CD4-positive, CD25-positive, alpha-beta regulatory T cell (primary cell): ENCODE measurements at regions not wholly inside any gene's neighbourhood (a gene's known extent, or its start where the extent isn't known, plus 50 kb on each side); places are given as distances from the start of the nearest gene placed in this dataset.

ENCODE experiments used
- ATAC-seq, 2 donors: fragments of 150-1000 bp; cut with Tn5 transposase; one replicate each; pipeline ENCODE4 v1.10.0; 2021; ENCODE audit warnings: low read depth in 2 of 2, moderate number of reproducible peaks in 2 of 2, moderate library complexity in 1 of 2
- DNase-seq, 3 donors: peaks; one replicate each; pipeline versions ENCODE4 v3.0.0 to v3.0.0-alpha.2; 2012 to 2022; ENCODE audit warnings: mixed read lengths in 1 of 3
- H3K27ac ChIP-seq: one replicate; pipeline ENCODE4 v1.7.0; 2013; ENCODE audit warnings: mild to moderate bottlenecking, low read length; ENCODE audit not compliant: insufficient read depth, poor library complexity, severe bottlenecking
- H3K27me3 ChIP-seq: one replicate; pipeline ENCODE4 v1.7.0; 2013; ENCODE audit warnings: low read length; ENCODE audit not compliant: control insufficient read depth, insufficient read depth
- H3K36me3 ChIP-seq: one replicate; pipeline ENCODE4 v1.7.0; 2013; ENCODE audit warnings: mild to moderate bottlenecking, low read length, moderate library complexity; ENCODE audit not compliant: control insufficient read depth, insufficient read depth
- H3K4me1 ChIP-seq: 2 replicates; pipeline ENCODE4 v1.7.0; 2013; ENCODE audit warnings: mild to moderate bottlenecking, low read length; ENCODE audit not compliant: insufficient read depth, control insufficient read depth, poor library complexity, severe bottlenecking
- H3K4me3 ChIP-seq: one replicate; pipeline ENCODE4 v1.7.0; 2013; ENCODE audit warnings: low read depth, mild to moderate bottlenecking, low read length, moderate library complexity
- H3K9me3 ChIP-seq, 2 experiments: 1 replicate in 1 of 2; 2 replicates in 1 of 2; pipeline ENCODE4 v1.7.0; 2013; ENCODE audit warnings: low read length in 2 of 2, mild to moderate bottlenecking in 1 of 2, moderate library complexity in 1 of 2; ENCODE audit not compliant: control insufficient read depth in 2 of 2
- H3K27ac Mint-ChIP-seq, 3 donors: one replicate each; pipeline ENCODE4 v1.8.0; 2020 to 2022; ENCODE audit warnings: mild to moderate bottlenecking in 3 of 3, mixed read lengths in 3 of 3, moderate library complexity in 2 of 3
- H3K27me3 Mint-ChIP-seq: one replicate; pipeline ENCODE4 v1.8.0; 2022; ENCODE audit warnings: mild to moderate bottlenecking, mixed read lengths
- H3K36me3 Mint-ChIP-seq: one replicate; pipeline ENCODE4 v1.8.0; 2020; ENCODE audit warnings: mixed read lengths
- H3K4me1 Mint-ChIP-seq, 4 donors: one replicate each; pipeline ENCODE4 v1.8.0; 2020 to 2022; ENCODE audit warnings: mixed read lengths in 4 of 4, mild to moderate bottlenecking in 1 of 4
- H3K4me3 Mint-ChIP-seq, 4 donors: one replicate each; pipeline ENCODE4 v1.8.0; 2020 to 2022; ENCODE audit warnings: mild to moderate bottlenecking in 4 of 4, mixed read lengths in 4 of 4, moderate library complexity in 3 of 4
- H3K9me3 Mint-ChIP-seq, 7 donors: one replicate each; pipeline ENCODE4 v1.8.0; 2020 to 2022; ENCODE audit warnings: mixed read lengths in 7 of 7, mild to moderate bottlenecking in 3 of 7, moderate library complexity in 2 of 7

DNA sequence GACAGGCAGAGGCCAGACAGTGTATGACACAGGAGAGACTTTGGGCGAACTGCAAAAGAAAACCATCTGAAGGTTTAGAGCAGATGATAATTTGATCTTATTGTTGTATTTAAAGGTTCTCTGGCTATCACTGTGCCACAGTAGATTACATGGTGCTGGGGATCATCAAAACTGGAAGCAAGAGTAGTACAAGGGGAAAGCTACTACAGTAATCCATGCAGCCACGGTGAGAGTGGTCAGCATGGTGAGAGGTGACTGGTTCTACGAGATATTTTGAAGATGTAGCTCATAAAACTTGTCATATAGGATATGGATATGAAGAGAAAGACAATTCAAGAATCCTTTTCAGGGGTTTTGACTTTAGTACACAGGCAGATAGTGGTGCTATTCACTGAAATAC, 194.8 kb upstream of the GULP1 start:
- Mint-ChIP-seq H3K27me3 (no peaks in the 10 kb centered on the region), H3K4me1 (no peaks in the 10 kb centered on the region), H3K9me3 (peaks cover 0 to 10% (median 0%) of the 10 kb centered on the region in 7 donors), H3K27ac (no peak overlapping the region), H3K4me3 (no peak overlapping the region), H3K36me3 (no peaks in the 10 kb centered on the region)
- Histone ChIP-seq H3K4me3 (no peak overlapping the region), H3K36me3 (no peaks in the 10 kb centered on the region), H3K27me3 (no peaks in the 10 kb centered on the region), H3K4me1 (no peaks in the 10 kb centered on the region), H3K27ac (no peak overlapping the region), H3K9me3 (no peaks in the 10 kb centered on the region)
- ATAC-seq, result no peak
- no peak for DNase-seq

- Mint-ChIP-seq H3K27ac (no peak overlapping the region), H3K4me1 (no peaks in the 10 kb centered on the region), H3K36me3 (no peaks in the 10 kb centered on the region), H3K4me3 (no peak overlapping the region), H3K9me3 (peaks cover 0 to 5% (median 3%) of the 10 kb centered on the region in 7 donors), H3K27me3 (no peaks in the 10 kb centered on the region)
- H3K27ac ChIP-seq, result no peak overlapping the region
- DNase-seq, result no peak
- H3K9me3 ChIP-seq, result peaks cover 0 to 7% of the 10 kb centered on the region in 2 experiments
- no peaks in the 10 kb centered on the region for H3K27me3 ChIP-seq
- no peak overlapping the region for H3K4me3 ChIP-seq
- no peaks in the 10 kb centered on the region for H3K4me1 ChIP-seq
- no peak for ATAC-seq
- H3K36me3 ChIP-seq, result no peaks in the 10 kb centered on the region
Observed at GRCh38 chr2:188102881-188103280, 188.8 kb upstream of the GULP1 start.

- H3K4me3 ChIP-seq, result no peak overlapping the region
- Mint-ChIP-seq H3K27me3 (no peaks in the 10 kb centered on the region), H3K36me3 (no peaks in the 10 kb centered on the region), H3K4me1 (no peaks in the 10 kb centered on the region), H3K27ac (no peak overlapping the region), H3K4me3 (no peak overlapping the region), H3K9me3 (peaks cover 0 to 4% (median 0%) of the 10 kb centered on the region in 7 donors)
- H3K27ac ChIP-seq, result no peak overlapping the region
- no peaks in the 10 kb centered on the region for H3K9me3 ChIP-seq
- DNase-seq, result no peak
- H3K36me3 ChIP-seq, result no peaks in the 10 kb centered on the region
- H3K27me3 ChIP-seq, result no peaks in the 10 kb centered on the region
- ATAC-seq, result no peak
- no peaks in the 10 kb centered on the region for H3K4me1 ChIP-seq
Observed at GRCh38 chr2:188114014-188114413, 177.7 kb upstream of the GULP1 start.

DNA sequence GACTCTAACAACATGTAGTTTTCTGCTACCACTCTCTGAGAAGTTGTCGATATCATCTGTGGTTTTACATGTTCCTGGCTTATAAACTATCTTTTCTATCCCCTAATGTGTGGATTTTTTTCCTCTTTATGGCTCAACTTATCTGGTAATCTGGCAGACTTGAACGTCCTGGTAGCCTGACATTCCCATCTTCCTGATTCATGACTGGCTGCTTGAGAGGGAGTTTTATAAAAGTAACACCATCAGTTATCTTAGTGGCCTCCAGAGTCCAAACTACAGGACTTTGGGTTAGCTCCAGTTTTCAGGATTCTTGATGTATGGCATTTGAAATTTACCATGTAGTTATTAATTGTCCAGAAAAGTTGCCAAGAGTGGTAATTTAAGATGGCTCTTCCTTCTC, 174.0 kb upstream of the GULP1 start:
- Histone ChIP-seq H3K4me3 (no peak overlapping the region), H3K27me3 (no peaks in the 10 kb centered on the region), H3K4me1 (no peaks in the 10 kb centered on the region), H3K36me3 (no peaks in the 10 kb centered on the region), H3K27ac (no peak overlapping the region), H3K9me3 (peaks cover 0 to 7% of the 10 kb centered on the region in 2 experiments)
- Mint-ChIP-seq H3K4me1 (no peaks in the 10 kb centered on the region), H3K27ac (no peak overlapping the region), H3K4me3 (no peak overlapping the region), H3K36me3 (no peaks in the 10 kb centered on the region), H3K9me3 (peaks cover 0 to 8% (median 3%) of the 10 kb centered on the region in 7 donors), H3K27me3 (no peaks in the 10 kb centered on the region)
- DNase-seq (no peak), ATAC-seq (no peak)

DNA sequence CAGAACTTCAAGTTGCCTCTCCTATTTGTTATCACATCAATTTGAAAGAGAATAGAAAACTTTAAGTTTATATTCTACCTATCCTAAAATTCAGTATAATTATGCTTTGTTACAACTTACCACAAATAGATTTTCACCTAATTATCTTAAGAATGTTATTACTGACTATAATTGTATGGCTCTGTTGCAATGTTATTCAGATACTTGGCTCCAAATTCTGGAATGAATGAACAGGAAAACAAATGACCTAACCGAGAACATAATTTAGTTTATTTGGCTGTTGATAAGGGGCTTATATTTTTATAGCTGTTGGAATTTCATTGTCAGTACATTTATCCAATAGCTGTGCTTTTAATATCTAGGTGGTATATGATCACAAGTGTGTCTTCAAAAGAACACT, 173.2 kb upstream of the GULP1 start:
- H3K4me3 ChIP-seq, result no peak overlapping the region
- no peaks in the 10 kb centered on the region for H3K4me1 Mint-ChIP-seq

GRCh38 chr2:188119112-188119838, 172.4 kb upstream of the GULP1 start:
- H3K4me1 Mint-ChIP-seq, result no peaks in the 10 kb centered on the region

More for the DNA sequence above, 173.2 kb upstream of the GULP1 start:
- Mint-ChIP-seq H3K36me3 (no peaks in the 10 kb centered on the region), H3K4me3 (no peak overlapping the region), H3K27me3 (no peaks in the 10 kb centered on the region), H3K27ac (no peak overlapping the region), H3K9me3 (peaks cover 0 to 8% (median 3%) of the 10 kb centered on the region in 7 donors)
- Histone ChIP-seq H3K27ac (no peak overlapping the region), H3K27me3 (no peaks in the 10 kb centered on the region), H3K4me1 (no peaks in the 10 kb centered on the region), H3K9me3 (peaks cover 0 to 7% of the 10 kb centered on the region in 2 experiments), H3K36me3 (no peaks in the 10 kb centered on the region)
- no peak for ATAC-seq
- no peak for DNase-seq

GRCh38 chr2:188122985-188123384, 168.7 kb upstream of the GULP1 start:
- DNase-seq (no peak), ATAC-seq (no peak)
- H3K27ac ChIP-seq, result no peak overlapping the region
- Mint-ChIP-seq H3K27me3 (no peaks in the 10 kb centered on the region), H3K4me1 (no peaks in the 10 kb centered on the region), H3K9me3 (peaks cover 0 to 8% (median 2%) of the 10 kb centered on the region in 7 donors), H3K36me3 (no peaks in the 10 kb centered on the region), H3K4me3 (no peak overlapping the region), H3K27ac (no peak overlapping the region)
- no peaks in the 10 kb centered on the region for H3K36me3 ChIP-seq
- H3K27me3 ChIP-seq, result no peaks in the 10 kb centered on the region
- no peaks in the 10 kb centered on the region for H3K4me1 ChIP-seq
- peaks cover 0 to 7% of the 10 kb centered on the region in 2 experiments for H3K9me3 ChIP-seq
- H3K4me3 ChIP-seq, result no peak overlapping the region

More at GRCh38 chr2:188119112-188119838, 172.4 kb upstream of the GULP1 start:
- DNase-seq, result no peak
- H3K27me3 ChIP-seq, result no peaks in the 10 kb centered on the region
- H3K27me3 Mint-ChIP-seq, result no peaks in the 10 kb centered on the region
- H3K9me3 Mint-ChIP-seq, result peaks cover 0 to 8% (median 2%) of the 10 kb centered on the region in 7 donors
- H3K36me3 ChIP-seq, result no peaks in the 10 kb centered on the region
- H3K9me3 ChIP-seq, result peaks cover 0 to 7% of the 10 kb centered on the region in 2 experiments
- H3K36me3 Mint-ChIP-seq, result no peaks in the 10 kb centered on the region
- no peaks in the 10 kb centered on the region for H3K4me1 ChIP-seq
- no peak overlapping the region for H3K4me3 Mint-ChIP-seq
- no peak overlapping the region for H3K4me3 ChIP-seq
- no peak overlapping the region for H3K27ac Mint-ChIP-seq
- no peak for ATAC-seq
- H3K27ac ChIP-seq, result no peak overlapping the region

GRCh38 chr2:188129677-188130076, 162.0 kb upstream of the GULP1 start:
- H3K4me1 Mint-ChIP-seq, result no peaks in the 10 kb centered on the region

More at GRCh38 chr2:188129677-188130076, 162.0 kb upstream of the GULP1 start:
- no peak for ATAC-seq
- Mint-ChIP-seq H3K4me3 (no peak overlapping the region), H3K36me3 (no peaks in the 10 kb centered on the region), H3K27ac (no peak overlapping the region), H3K27me3 (no peaks in the 10 kb centered on the region), H3K9me3 (peaks cover 0 to 5% (median 2%) of the 10 kb centered on the region in 7 donors)
- DNase-seq, result no peak
- Histone ChIP-seq H3K4me3 (no peak overlapping the region), H3K36me3 (no peaks in the 10 kb centered on the region), H3K9me3 (no peaks in the 10 kb centered on the region), H3K27me3 (no peaks in the 10 kb centered on the region), H3K4me1 (no peaks in the 10 kb centered on the region), H3K27ac (no peak overlapping the region)
